ENCODE measurements at regions not wholly inside any gene's neighbourhood (a gene's known extent, or its start where the extent isn't known, plus 50 kb on each side); places are given as distances from the start of the nearest gene placed in this dataset.

DNA sequence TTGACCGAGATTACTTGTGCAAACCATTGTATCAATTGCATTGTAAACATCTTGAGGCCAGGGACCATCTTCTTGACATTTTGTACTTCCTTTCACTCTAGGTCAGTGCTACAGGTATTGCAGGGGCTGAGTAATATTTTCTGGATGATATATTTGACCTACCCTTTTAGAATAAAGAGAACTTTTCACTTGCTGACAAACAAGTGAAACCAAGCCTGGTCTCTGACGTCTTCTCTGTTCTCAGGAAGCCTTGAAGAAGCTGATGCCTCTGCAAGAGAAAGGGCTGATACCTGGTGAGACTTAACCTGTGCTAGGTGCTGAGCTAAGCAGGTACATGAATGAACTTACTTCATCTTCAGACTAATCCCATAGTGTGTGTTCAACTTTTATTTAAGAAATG is 60.5 kb upstream of the GGTLC1 start:
- FAIRE-seq, result no peak

GRCh38 chr20:24048024-24048611 is 59.5 kb upstream of the GGTLC1 start:
- FAIRE-seq, result no peak

GRCh38 chr20:24046888-24047287 is 58.3 kb upstream of the GGTLC1 start:
- no peak for FAIRE-seq

- no peak for FAIRE-seq
Observed at GRCh38 chr20:24045621-24046318, 57.2 kb upstream of the GGTLC1 start.

DNA sequence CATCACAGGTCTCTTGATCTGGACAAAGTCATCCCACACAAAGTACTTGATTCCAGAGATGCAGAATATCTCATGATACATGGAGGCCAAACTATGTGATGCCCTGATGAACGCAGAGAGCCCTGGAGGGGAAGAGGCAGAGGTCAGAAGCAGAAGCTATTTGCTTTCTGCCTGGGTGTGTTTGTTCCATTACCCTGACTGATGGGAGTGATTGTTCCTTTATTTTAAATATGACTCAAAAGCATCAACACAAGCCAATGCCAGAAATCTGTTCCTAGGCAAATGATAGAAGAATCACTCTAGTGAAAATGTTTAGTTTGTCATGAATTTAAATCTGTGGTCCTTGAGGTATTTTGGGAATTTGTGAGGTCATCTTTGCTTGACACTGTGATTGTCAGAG is 54.7 kb upstream of the GGTLC1 start:
- no peak for FAIRE-seq

DNA sequence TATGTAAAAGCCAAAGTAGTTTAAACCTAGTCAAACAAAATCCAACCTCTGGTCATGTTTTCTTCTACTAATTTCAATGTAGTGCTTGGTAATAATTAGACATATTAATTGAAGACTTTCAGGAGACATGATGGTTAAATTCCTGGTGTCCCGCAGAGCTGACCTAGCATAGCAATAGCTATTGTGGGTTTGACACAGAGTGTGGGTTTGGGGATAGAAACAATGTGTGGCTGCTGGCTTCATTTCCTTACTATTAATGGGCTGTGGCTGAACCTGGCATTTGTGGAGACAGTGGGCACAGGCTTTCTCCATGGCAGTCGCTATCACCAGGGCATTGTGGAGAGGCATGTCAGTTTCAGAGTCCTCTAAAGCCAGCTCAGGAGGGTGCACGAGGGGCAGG is 54.1 kb upstream of the GGTLC1 start:
- no peak for FAIRE-seq

DNA sequence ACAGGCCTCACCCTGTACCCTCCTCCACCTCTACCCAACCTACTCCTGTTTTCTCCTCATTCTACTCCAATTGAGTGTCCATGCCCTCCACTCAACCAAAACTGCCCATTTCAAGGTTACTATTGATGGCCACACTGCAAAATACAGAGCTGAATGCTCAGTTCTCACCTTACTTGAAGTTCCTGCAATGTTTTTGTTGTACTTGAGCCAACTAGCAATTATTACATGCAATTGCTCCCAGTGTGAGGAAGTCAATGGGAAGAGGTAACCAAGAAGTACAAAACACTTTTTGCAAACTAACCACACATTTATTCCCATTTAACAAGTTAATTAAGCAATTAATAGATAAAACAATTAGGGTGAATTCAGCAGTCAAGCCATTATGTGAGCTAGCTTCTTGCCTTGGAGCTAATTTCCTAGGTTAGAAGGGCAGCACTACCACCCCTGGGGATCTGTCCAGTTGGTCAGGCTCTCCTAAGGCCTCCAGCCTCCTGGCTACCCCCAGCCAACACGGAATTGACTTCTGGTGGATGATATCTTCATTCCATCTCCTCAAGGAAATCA is 52.4 kb upstream of the GGTLC1 start:
- FAIRE-seq, result no peak

- FAIRE-seq, result no peak
Observed at GRCh38 chr20:24039196-24039595, 50.6 kb upstream of the GGTLC1 start.

Measured in endometrium (tissue), 2 donors.